ENCODE measurements at regions not wholly inside any gene's neighbourhood (a gene's known extent, or its start where the extent isn't known, plus 50 kb on each side); places are given as distances from the start of the nearest gene placed in this dataset.

DNA sequence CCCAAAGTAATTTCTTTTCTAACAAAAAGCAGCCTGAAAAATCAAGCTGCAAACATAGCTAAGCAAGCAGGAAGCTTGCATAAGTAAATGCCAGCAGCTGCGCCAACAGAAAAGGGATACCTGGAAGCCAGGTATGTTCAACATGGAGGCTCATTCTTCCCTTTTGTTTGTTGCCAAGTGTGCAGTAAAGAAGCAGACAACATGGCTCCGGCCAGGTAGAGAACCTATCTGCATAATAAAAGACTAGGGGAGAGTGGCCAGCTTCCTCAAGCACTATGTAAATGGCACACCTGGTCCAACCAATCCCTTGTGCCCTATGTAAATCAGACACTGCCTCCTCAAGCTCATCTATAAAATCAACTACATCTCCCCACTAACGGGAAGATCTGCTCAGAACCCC lies 1407.0 kb downstream of the CDH11 start:
- no peaks in the 10 kb centered on the region for H3K27me3 Mint-ChIP-seq
- no peak overlapping the region for H3K27ac Mint-ChIP-seq
- peaks cover 0 to 8% (median 3%) of the 10 kb centered on the region in 3 donors for H3K9me3 Mint-ChIP-seq
- no peaks in the 10 kb centered on the region for H3K4me1 Mint-ChIP-seq
- H3K36me3 Mint-ChIP-seq: no peaks in the 10 kb centered on the region
- no peak overlapping the region for H3K4me3 Mint-ChIP-seq

DNA sequence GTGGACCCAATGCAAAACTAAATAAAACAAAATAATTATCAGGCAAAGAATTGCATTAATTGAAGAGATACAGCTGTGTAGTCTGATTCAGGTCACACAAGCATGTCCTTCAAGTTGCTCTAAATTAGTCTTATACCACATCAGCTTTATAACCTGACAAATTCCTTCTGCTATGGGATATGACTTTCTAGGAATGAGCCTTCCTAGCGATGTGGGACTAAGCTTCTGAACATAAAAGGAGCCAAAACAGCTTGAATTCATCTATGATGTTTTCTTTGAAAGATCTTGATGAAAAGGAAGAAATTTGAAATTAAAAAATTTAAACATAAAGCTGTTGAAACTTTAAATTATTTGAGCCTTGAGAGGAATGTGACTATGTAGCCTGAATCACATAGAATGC lies 1409.1 kb downstream of the CDH11 start:
- Mint-ChIP-seq H3K9me3 (peaks cover 0 to 12% (median 1%) of the 10 kb centered on the region in 3 donors), H3K4me1 (no peaks in the 10 kb centered on the region), H3K27me3 (no peaks in the 10 kb centered on the region), H3K36me3 (no peaks in the 10 kb centered on the region), H3K4me3 (no peak overlapping the region), H3K27ac (no peak overlapping the region)

DNA sequence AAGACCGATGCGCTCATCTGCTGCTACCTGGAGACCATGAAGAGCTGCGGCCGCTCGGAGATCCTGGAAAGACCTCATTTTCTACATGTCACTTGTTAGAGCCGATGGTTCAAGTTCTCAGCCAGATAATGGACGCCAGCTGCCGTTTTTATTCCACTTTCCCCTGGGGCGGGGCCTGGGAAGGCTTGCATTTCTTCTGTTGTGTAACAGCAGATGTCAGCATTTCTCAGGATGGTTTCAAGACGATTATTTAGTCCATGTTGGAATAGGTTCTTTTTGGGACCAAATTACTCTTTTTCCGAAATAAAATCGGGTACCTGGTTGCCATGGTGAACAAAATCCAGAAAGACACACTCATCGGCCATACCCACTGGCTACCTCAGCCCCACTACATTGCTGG lies 1418.3 kb downstream of the CDH11 start:
- Mint-ChIP-seq H3K36me3 (no peaks in the 10 kb centered on the region), H3K27me3 (no peaks in the 10 kb centered on the region), H3K9me3 (peaks cover 0 to 9% (median 7%) of the 10 kb centered on the region in 3 donors), H3K4me1 (no peaks in the 10 kb centered on the region), H3K27ac (no peak overlapping the region), H3K4me3 (no peak overlapping the region)

DNA sequence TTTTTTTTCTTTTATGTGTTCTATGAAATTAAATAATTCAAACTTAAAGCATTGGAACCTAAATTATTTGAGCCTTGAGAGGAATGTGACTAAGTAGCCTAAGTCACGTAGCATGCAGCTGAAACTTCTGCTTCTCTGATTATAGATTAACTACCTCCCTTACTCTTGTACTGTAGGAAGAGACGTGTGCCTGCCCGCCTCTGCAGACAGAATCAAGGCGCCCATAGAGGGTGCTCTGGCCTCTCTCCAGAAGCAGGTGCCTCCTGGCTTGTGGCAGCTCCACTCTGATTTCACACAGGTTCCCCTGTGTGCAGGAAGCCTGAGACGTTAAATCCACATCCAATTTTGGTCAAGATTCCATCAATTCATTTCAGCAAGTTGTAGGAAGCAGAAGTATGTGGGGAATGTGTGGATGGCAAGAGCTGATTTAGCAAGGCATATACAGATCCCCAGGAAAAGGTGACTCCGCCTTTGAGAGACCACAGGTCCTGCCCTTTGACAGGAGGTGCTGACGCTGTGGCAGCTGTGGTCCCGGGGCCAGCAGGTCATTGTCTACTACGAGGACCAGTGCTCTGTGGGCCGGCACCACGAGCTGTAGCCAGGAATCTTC lies 1418.8 kb downstream of the CDH11 start:
- no peaks in the 10 kb centered on the region for H3K36me3 Mint-ChIP-seq
- no peak overlapping the region for H3K4me3 Mint-ChIP-seq
- H3K27ac Mint-ChIP-seq: no peak overlapping the region
- peaks cover 0 to 9% (median 7%) of the 10 kb centered on the region in 3 donors for H3K9me3 Mint-ChIP-seq
- no peaks in the 10 kb centered on the region for H3K4me1 Mint-ChIP-seq
- no peaks in the 10 kb centered on the region for H3K27me3 Mint-ChIP-seq

DNA sequence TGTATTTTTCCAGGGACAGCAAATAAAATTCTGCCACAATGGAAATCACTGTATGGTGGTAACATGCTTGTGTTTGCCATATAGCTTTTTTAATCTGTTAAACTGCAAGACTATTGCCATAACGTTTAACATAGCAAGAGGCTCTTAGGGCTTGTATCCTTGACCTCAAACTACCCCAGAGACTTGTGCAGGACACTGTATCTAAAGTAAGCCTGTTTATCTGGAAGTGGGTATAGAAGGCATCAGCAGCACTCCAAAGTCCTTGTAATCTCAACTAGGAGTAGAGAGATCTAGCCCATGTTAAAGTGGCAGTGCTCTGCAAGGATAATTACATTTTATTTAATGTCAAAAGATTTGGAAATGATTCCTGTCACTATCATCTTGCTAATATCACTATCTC lies 1424.1 kb downstream of the CDH11 start:
- Mint-ChIP-seq H3K27me3 (no peaks in the 10 kb centered on the region), H3K27ac (no peak overlapping the region), H3K4me3 (no peak overlapping the region), H3K36me3 (no peaks in the 10 kb centered on the region), H3K4me1 (no peaks in the 10 kb centered on the region), H3K9me3 (peaks cover 4 to 15% (median 13%) of the 10 kb centered on the region in 3 donors)

DNA sequence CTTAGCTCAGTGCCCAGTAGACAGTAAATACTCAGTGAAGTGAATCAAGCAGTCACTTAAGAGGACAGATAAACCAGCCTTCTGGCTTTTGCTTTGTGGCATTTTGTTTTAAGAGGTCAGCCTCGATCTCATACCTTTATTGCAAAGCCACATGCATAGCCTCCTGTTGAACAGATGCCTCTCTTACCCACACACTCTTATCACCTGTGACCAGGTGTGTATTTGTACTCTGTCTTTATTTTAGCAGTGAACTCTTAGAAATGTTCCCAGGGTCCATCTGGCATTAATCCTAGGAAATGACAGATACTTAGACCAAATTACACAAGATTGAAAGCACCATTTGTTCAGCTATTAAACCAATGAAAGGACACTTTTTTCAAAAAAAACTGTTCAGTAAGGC lies 1426.5 kb downstream of the CDH11 start:
- no peaks in the 10 kb centered on the region for H3K36me3 Mint-ChIP-seq
- H3K4me3 Mint-ChIP-seq: no peak overlapping the region
- H3K4me1 Mint-ChIP-seq: no peaks in the 10 kb centered on the region
- H3K9me3 Mint-ChIP-seq: peaks cover 4 to 15% (median 6%) of the 10 kb centered on the region in 3 donors
- H3K27ac Mint-ChIP-seq: no peak overlapping the region
- H3K27me3 Mint-ChIP-seq: no peaks in the 10 kb centered on the region

DNA sequence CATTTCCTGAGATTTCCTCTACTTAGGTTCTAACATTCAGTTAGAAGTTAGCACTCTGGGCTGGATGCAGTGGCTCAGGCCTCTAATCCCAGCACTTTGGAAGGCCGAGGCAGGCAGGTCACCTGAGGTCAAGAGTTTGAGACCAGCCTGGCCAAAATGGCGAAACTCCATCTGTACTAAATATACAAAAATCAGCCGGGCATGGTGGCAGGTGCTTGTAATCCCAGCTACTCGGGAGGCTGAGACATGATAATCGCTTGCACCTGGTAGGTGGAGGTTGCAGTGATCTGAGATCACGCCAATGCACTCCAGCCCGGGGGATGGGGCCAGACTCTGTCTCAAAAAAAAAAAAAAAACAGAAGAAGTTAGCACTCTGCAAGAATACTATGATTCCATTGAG lies 1430.9 kb downstream of the CDH11 start:
- H3K4me3 Mint-ChIP-seq: no peak overlapping the region
- peaks cover 6 to 36% (median 11%) of the 10 kb centered on the region in 3 donors for H3K9me3 Mint-ChIP-seq
- no peak overlapping the region for H3K27ac Mint-ChIP-seq
- H3K27me3 Mint-ChIP-seq: no peaks in the 10 kb centered on the region
- no peaks in the 10 kb centered on the region for H3K4me1 Mint-ChIP-seq
- no peaks in the 10 kb centered on the region for H3K36me3 Mint-ChIP-seq

DNA sequence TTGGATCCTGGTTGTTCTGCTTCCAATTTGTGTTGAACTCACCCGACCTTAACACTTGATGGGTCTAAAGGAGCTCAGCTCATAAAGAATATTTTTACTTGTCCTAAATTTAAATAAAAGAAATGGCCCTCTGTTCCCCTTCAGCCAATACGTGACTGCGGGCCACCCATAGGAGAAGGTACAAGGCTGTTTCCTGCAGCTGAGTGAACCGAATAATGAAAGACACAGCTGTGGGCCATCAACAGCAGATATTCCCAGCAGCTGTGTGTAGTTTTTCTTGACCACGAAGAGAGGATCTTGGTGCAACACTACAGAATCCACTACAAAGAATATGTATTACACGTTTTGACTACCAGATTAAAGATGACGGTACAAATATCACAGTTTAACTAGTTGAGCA lies 1431.6 kb downstream of the CDH11 start:
- H3K27ac Mint-ChIP-seq: no peak overlapping the region
- no peak overlapping the region for H3K4me3 Mint-ChIP-seq
- H3K27me3 Mint-ChIP-seq: no peaks in the 10 kb centered on the region
- H3K36me3 Mint-ChIP-seq: no peaks in the 10 kb centered on the region
- H3K4me1 Mint-ChIP-seq: no peaks in the 10 kb centered on the region
- peaks cover 6 to 36% (median 11%) of the 10 kb centered on the region in 3 donors for H3K9me3 Mint-ChIP-seq

DNA sequence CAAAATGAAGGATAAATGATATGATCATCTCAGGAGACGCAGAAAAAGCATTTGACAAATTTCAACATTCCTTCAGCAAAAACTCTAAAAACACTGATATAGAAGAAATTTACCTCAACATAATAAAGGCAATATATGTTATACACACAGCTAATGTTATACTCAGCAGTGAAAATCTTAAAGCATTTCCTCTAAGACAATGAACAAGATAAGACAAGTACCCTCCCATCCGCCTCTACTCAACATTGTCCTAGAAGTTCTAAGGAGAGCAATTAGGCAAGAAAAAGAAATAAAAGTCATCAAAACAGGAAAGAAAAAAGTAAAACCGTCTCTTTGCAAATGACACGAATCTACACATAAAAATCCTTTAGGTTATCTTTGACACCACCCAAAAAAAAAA lies 1432.8 kb downstream of the CDH11 start:
- Mint-ChIP-seq H3K27me3 (no peaks in the 10 kb centered on the region), H3K4me3 (no peak overlapping the region), H3K9me3 (peaks cover 4 to 32% (median 7%) of the 10 kb centered on the region in 3 donors), H3K36me3 (no peaks in the 10 kb centered on the region), H3K27ac (no peak overlapping the region), H3K4me1 (no peaks in the 10 kb centered on the region)

DNA sequence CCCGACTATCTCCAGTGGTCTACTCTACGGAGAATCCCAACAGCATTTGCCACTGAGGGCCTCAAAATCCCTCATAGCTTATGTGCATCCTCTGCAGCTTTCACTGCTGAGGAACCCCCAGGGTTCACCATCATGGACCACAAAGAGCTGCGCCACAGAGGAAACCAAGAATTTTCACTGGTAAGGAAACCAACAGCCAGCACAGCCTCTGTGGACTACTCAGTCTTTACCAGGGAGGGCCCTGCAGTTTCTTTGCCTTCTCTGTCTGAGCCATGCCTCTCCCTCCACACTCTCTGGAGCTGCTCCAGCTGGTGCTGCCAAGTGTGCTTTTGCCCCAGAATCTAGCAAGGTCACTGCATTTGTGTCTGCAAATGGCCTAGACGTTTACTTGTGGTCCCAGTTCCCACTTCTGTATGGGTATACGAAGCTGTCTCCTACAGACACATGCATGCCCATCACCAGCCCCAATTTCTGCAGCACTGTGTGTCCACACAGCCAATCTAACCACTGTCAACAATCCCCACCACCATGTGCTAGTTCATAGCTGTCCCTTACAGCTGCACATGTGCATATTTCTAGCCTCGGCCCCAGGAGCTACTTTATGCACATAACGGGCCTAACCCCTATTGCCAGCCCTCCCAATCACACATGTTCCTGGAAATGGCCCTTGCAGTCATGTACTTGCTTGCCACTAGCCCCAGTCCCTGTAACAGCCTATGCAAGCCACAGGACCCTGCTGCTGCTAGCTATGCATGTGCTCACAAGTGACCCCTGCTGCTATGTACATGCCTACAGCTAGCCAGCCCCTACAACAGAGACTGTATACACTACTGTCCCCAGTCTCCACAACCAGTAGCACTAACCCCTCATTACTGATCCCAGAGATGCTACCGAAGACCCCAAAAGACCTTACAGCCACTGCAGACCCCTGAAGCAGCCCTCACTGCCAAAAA lies 1437.4 kb downstream of the CDH11 start:
- H3K27ac Mint-ChIP-seq: no peak overlapping the region
- H3K36me3 Mint-ChIP-seq: no peaks in the 10 kb centered on the region
- H3K4me1 Mint-ChIP-seq: no peaks in the 10 kb centered on the region
- H3K27me3 Mint-ChIP-seq: no peaks in the 10 kb centered on the region
- peaks cover 6 to 17% (median 8%) of the 10 kb centered on the region in 3 donors for H3K9me3 Mint-ChIP-seq
- no peak overlapping the region for H3K4me3 Mint-ChIP-seq

DNA sequence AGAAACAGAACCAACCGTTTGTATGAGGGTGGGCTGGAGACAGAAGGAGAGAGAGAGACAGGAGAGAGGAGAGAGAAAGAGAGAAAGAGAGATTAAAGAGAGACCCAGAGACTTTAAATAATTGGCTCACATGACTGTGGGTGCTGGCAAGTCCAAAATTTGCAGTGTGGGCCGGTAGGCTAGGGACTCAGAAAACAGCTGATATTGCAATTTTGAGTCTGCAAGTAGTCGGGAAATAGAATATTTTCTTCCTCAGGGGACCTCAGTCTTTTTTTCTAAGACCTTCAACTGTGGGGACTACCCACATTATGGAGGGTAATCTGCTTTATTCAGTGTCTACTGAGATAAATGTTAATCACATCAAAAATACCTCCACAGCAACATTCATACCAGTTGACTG lies 1439.0 kb downstream of the CDH11 start:
- H3K4me3 Mint-ChIP-seq: no peak overlapping the region
- no peaks in the 10 kb centered on the region for H3K27me3 Mint-ChIP-seq
- peak overlapping the region in 1 of 3 donors; percentile 10 for H3K27ac Mint-ChIP-seq
- peaks cover 5 to 6% (median 5%) of the 10 kb centered on the region in 3 donors for H3K9me3 Mint-ChIP-seq
- H3K36me3 Mint-ChIP-seq: no peaks in the 10 kb centered on the region
- no peaks in the 10 kb centered on the region for H3K4me1 Mint-ChIP-seq

DNA sequence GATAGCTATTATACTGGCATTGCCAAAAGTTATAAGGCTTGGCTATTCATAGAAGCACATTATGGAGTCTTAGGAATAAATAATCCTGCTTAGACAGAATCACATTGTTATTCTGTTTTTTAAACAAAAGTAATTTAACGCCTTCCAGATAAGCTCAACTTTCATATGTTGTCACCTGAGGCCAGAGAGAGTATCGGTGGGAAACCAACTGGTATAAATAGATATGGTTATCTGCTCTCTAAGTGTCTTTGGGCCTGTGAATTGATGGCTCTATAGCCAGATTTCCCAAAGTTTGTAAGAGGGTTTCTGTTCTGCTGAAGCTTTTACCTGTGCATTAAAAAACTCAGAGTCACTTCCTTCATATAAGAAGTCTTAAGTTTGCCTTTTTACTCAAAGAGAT lies 1449.4 kb downstream of the CDH11 start:
- Mint-ChIP-seq H3K4me1 (no peaks in the 10 kb centered on the region), H3K27me3 (no peaks in the 10 kb centered on the region), H3K27ac (no peak overlapping the region), H3K4me3 (no peak overlapping the region), H3K9me3 (peaks cover 0 to 5% (median 1%) of the 10 kb centered on the region in 3 donors), H3K36me3 (no peaks in the 10 kb centered on the region)

DNA sequence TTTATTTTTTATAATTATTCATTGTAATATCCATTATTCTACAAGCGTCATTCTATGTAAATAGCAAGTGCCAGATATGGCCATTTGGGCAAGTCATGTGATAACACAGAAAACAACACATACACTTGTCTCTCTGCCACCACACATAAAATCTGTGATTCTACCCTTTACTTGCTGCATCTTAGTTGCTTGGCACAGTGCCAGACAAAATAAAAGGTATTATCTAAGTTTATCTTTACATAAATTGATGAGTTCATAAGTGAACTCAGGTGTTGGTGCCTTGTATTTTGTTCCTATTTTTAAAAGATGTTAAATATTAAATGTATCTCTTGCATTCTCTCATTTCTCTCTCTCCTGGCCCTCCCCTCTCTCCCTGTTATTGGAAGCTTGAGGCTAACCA lies 1458.7 kb downstream of the CDH11 start:
- no peaks in the 10 kb centered on the region for H3K4me1 Mint-ChIP-seq

DNA sequence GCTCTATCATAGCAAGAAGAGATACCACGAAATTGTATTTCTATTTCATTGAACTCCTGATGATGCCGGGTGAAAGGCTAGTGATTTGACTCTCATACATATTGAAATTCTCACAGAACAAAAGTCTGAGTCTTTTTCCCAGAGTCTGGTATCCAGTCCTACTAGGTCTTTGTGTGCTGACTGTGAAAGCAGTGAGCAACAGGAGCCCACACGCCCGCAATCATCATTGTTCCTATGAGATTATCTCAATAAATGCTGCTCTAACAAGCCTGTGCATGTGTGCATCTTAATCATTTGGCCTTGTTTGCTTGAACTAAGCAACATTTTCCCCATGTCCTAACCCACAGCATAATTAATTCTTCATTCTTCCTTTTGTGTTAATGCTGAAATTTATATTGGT lies 1466.0 kb downstream of the CDH11 start:
- no peaks in the 10 kb centered on the region for H3K36me3 Mint-ChIP-seq
- H3K27me3 Mint-ChIP-seq: no peaks in the 10 kb centered on the region
- no peak overlapping the region for H3K27ac Mint-ChIP-seq
- no peak overlapping the region for H3K4me3 Mint-ChIP-seq
- peaks cover 2 to 6% (median 3%) of the 10 kb centered on the region in 3 donors for H3K9me3 Mint-ChIP-seq
- no peaks in the 10 kb centered on the region for H3K4me1 Mint-ChIP-seq

More for the DNA sequence above, 1458.7 kb downstream of the CDH11 start:
- no peak overlapping the region for H3K27ac Mint-ChIP-seq
- H3K27me3 Mint-ChIP-seq: no peaks in the 10 kb centered on the region
- H3K9me3 Mint-ChIP-seq: peaks cover 2 to 15% (median 3%) of the 10 kb centered on the region in 3 donors
- no peaks in the 10 kb centered on the region for H3K36me3 Mint-ChIP-seq
- H3K4me3 Mint-ChIP-seq: no peak overlapping the region

DNA sequence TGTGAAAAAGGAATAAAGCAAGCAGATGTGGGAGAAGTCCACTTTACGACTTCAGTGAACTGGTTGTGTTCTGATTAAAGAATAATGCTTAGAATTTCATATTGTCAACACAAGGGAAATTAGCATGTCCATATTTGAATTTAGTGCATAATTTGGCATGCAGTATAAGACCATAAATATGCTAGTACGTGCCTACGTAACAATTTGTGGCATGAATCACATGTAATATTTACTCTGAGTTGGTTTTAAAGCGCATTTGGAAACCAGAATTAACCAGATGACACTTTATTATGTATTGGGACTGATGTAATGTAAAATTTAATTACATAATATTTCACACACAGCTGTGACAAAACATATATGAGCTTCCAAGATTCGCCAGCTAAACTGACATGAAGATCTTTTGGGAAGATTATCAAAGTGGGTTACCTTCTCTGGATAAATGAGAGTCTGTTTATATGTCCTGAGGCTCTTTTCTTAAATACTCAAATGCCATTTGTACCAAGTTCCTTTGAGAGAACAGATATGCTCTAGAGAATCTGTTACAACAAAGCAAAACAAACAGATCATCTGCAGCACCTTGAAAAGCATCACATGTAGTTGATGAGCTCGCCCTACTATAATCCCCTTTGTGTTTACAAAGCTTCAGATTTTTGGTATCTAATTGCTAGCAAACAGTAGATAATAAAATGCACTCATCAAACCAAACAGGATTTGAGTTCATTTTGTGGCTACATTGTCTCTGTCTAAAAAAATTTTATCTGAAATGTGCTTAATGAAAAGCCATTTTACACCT lies 1468.6 kb downstream of the CDH11 start:
- Mint-ChIP-seq H3K27ac (no peak overlapping the region), H3K4me3 (no peak overlapping the region), H3K36me3 (no peaks in the 10 kb centered on the region), H3K9me3 (peaks cover 3 to 4% (median 4%) of the 10 kb centered on the region in 3 donors), H3K27me3 (no peaks in the 10 kb centered on the region), H3K4me1 (no peaks in the 10 kb centered on the region)
